Stimulated activated CD8-positive, alpha-beta memory T cell treated with anti-CD3 and anti-CD28 coated beads, Interleukin-15, amount 100 ng/mL, for 24 hours (primary cell): ENCODE measurements at regions not wholly inside any gene's neighbourhood (a gene's known extent, or its start where the extent isn't known, plus 50 kb on each side); places are given as distances from the start of the nearest gene placed in this dataset.

Source experiments
- DNase-seq: peaks from one replicate; pipeline ENCODE4 v3.0.0-alpha.2; 2020; ENCODE audit warnings: low read depth

GRCh38 chr21:27695246-27695645 lies 728.4 kb upstream of the ADAMTS5 start:
- DNase-seq: no peak

GRCh38 chr21:27694667-27695066 lies 727.8 kb upstream of the ADAMTS5 start:
- no peak for DNase-seq

GRCh38 chr21:27693376-27693775 lies 726.5 kb upstream of the ADAMTS5 start:
- no peak for DNase-seq

GRCh38 chr21:27691516-27691915 lies 724.6 kb upstream of the ADAMTS5 start:
- DNase-seq: no peak

GRCh38 chr21:27691006-27691405 lies 724.1 kb upstream of the ADAMTS5 start:
- DNase-seq: no peak

- DNase-seq: no peak
These were observed 723.5 kb upstream of the ADAMTS5 start for GRCh38 chr21:27690426-27690825.

GRCh38 chr21:27688773-27689172 lies 721.9 kb upstream of the ADAMTS5 start:
- no peak for DNase-seq

GRCh38 chr21:27683292-27683691 lies 716.4 kb upstream of the ADAMTS5 start:
- no peak for DNase-seq

GRCh38 chr21:27681841-27682240 lies 715.0 kb upstream of the ADAMTS5 start:
- no peak for DNase-seq

- DNase-seq: no peak
These were observed 714.1 kb upstream of the ADAMTS5 start for GRCh38 chr21:27681038-27681437.

GRCh38 chr21:27680181-27680580 lies 713.3 kb upstream of the ADAMTS5 start:
- no peak for DNase-seq

GRCh38 chr21:27678511-27678910 lies 711.6 kb upstream of the ADAMTS5 start:
- no peak for DNase-seq

GRCh38 chr21:27677546-27677945 lies 710.7 kb upstream of the ADAMTS5 start:
- DNase-seq: no peak

GRCh38 chr21:27675306-27675705 lies 708.4 kb upstream of the ADAMTS5 start:
- no peak for DNase-seq

GRCh38 chr21:27674041-27674615 lies 707.2 kb upstream of the ADAMTS5 start:
- no peak for DNase-seq

GRCh38 chr21:27673581-27673980 lies 706.7 kb upstream of the ADAMTS5 start:
- DNase-seq: no peak

GRCh38 chr21:27671207-27671606 lies 704.3 kb upstream of the ADAMTS5 start:
- no peak for DNase-seq

- DNase-seq: no peak
These were observed 686.6 kb upstream of the ADAMTS5 start for GRCh38 chr21:27653481-27653880.

GRCh38 chr21:27649762-27650161 lies 682.9 kb upstream of the ADAMTS5 start:
- DNase-seq: no peak

GRCh38 chr21:27649323-27649722 lies 682.4 kb upstream of the ADAMTS5 start:
- no peak for DNase-seq

GRCh38 chr21:27648560-27648959 lies 681.7 kb upstream of the ADAMTS5 start:
- DNase-seq: no peak

- no peak for DNase-seq
These were observed 681.0 kb upstream of the ADAMTS5 start for GRCh38 chr21:27647921-27648320.

GRCh38 chr21:27647401-27647800 lies 680.5 kb upstream of the ADAMTS5 start:
- no peak for DNase-seq

GRCh38 chr21:27646691-27647090 lies 679.8 kb upstream of the ADAMTS5 start:
- no peak for DNase-seq

- DNase-seq: no peak
These were observed 679.2 kb upstream of the ADAMTS5 start for GRCh38 chr21:27646056-27646455.
